DOHH2 (cell line): ENCODE measurements at regions not wholly inside any gene's neighbourhood (a gene's known extent, or its start where the extent isn't known, plus 50 kb on each side); places are given as distances from the start of the nearest gene placed in this dataset.

Source experiments
- H3F3A ChIP-seq: fragments of 200-600 bp; sonication (generic), shearing (Covaris generic); 2 replicates; pipeline ENCODE4 v1.6.0; 2016; ENCODE audit warnings: antibody characterized with exemption, mild to moderate bottlenecking; ENCODE audit not compliant: control insufficient read depth, insufficient read depth
- H3K27ac ChIP-seq: fragments of 200-600 bp; sonication (generic); 2 replicates; pipeline ENCODE4 v1.5.1; 2014; ENCODE audit warnings: low read depth, mild to moderate bottlenecking, low read length, moderate library complexity
- H3K27me3 ChIP-seq: fragments of 200-600 bp; sonication (generic); 2 replicates; pipeline ENCODE4 v1.6.1; 2014; ENCODE audit warnings: mild to moderate bottlenecking, low read length, mixed read lengths; ENCODE audit not compliant: control insufficient read depth
- H3K36me3 ChIP-seq: fragments of 200-600 bp; sonication (generic); 2 replicates; pipeline ENCODE4 v1.6.1; 2014; ENCODE audit warnings: mild to moderate bottlenecking, low read length, moderate library complexity, mixed read lengths; ENCODE audit not compliant: control insufficient read depth
- H3K4me1 ChIP-seq: fragments of 200-600 bp; sonication (generic); 2 replicates; pipeline ENCODE4 v1.6.1; 2014; ENCODE audit warnings: mild to moderate bottlenecking, low read length, mixed read lengths; ENCODE audit not compliant: control insufficient read depth
- H3K4me2 ChIP-seq: fragments of 200-600 bp; sonication (generic); 2 replicates; pipeline ENCODE4 v1.6.0; 2014; ENCODE audit warnings: mild to moderate bottlenecking, low read length, moderate library complexity
- H3K4me3 ChIP-seq: fragments of 200-600 bp; sonication (generic); 2 replicates; pipeline ENCODE4 v1.5.1; 2014; ENCODE audit warnings: mild to moderate bottlenecking, low read length, mixed read lengths
- H3K79me2 ChIP-seq: fragments of 200-600 bp; sonication (generic); 2 replicates; pipeline ENCODE4 v1.6.1; 2014; ENCODE audit warnings: mild to moderate bottlenecking, low read length, mixed read lengths; ENCODE audit not compliant: control insufficient read depth
- H3K9me2 ChIP-seq: fragments of 200-600 bp; sonication (generic); replicated peaks from 2 replicates; pipeline ENCODE4 v1.6.1; 2014; ENCODE audit warnings: mild to moderate bottlenecking, low read length, mixed read lengths; ENCODE audit not compliant: control insufficient read depth
- H3K9me3 ChIP-seq: fragments of 200-600 bp; sonication (generic); 2 replicates; pipeline ENCODE4 v1.6.1; 2014; ENCODE audit warnings: antibody characterized with exemption, low read length, mixed read lengths; ENCODE audit not compliant: control insufficient read depth, insufficient read depth
- H4K20me1 ChIP-seq: fragments of 200-600 bp; sonication (generic); 2 replicates; pipeline ENCODE4 v1.6.0; 2014; ENCODE audit warnings: low read depth, mild to moderate bottlenecking, antibody characterized with exemption, low read length, moderate library complexity; ENCODE audit not compliant: control insufficient read depth, insufficient read depth
- EZH2phosphoT487 ChIP-seq: fragments of 200-600 bp; sonication (generic); IDR thresholded peaks from 2 replicates; pipeline ENCODE4 v1.6.1; 2017; ENCODE audit warnings: borderline replicate concordance, mild to moderate bottlenecking, antibody characterized with exemption, low read length, moderate library complexity, mixed read lengths
- TF ChIP-seq, protein P1 (sequence below): fragments of 200-600 bp; sonication (generic); IDR thresholded peaks from one replicate; pipeline ENCODE4 v1.5.1; 2014; ENCODE audit warnings: antibody characterized with exemption, mild to moderate bottlenecking, low read depth, low read length; ENCODE audit not compliant: poor library complexity, severe bottlenecking

DNA sequence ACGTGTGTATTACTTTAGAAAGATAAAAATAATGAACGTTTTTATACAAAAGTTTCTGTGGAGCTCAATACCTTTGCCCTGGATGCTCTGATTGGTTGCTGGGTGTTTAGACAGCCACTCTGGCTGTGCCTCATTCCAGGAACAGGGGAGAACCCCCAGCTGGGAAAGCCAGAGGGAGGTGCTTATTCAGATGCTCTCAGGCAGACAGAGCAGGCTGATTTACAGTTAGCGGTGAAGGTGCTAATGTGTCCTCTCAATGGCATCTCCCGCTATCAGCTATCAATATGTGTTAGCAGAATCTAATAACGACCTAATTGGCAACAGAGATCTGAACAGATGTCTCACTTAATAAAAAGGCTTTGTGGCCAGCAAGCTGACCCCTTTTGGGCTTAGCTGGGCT is 402.3 kb downstream of the NUAK1 start:
- Histone ChIP-seq H3K27me3 (no peaks in the 10 kb centered on the region), H3K4me2 (no peak overlapping the region)
- TF ChIP-seq EZH2phosphoT487, result no peak
- TF ChIP-seq, protein P1, sequence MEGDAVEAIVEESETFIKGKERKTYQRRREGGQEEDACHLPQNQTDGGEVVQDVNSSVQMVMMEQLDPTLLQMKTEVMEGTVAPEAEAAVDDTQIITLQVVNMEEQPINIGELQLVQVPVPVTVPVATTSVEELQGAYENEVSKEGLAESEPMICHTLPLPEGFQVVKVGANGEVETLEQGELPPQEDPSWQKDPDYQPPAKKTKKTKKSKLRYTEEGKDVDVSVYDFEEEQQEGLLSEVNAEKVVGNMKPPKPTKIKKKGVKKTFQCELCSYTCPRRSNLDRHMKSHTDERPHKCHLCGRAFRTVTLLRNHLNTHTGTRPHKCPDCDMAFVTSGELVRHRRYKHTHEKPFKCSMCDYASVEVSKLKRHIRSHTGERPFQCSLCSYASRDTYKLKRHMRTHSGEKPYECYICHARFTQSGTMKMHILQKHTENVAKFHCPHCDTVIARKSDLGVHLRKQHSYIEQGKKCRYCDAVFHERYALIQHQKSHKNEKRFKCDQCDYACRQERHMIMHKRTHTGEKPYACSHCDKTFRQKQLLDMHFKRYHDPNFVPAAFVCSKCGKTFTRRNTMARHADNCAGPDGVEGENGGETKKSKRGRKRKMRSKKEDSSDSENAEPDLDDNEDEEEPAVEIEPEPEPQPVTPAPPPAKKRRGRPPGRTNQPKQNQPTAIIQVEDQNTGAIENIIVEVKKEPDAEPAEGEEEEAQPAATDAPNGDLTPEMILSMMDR, result no peak

DNA sequence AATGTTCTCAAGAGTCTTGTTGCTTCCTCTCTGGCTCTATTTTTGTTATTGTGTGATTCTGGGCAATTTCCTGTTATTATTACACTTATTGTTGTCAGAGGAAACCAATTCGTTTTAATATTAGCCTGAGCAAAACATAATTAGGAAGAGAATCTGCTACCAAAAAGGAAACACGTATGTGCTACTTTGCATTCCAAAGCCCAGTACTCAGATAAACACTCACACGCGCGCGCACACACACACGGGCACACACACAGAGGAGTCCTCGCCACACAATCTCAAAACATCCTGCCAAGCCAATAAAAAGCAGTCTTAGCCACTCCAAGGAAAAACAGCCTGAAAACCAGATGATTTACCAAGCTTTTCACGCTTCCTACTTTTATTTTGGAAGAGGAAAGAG is 400.7 kb downstream of the NUAK1 start:
- H3K9me3 ChIP-seq, result no peaks in the 10 kb centered on the region
- H3K9me2 ChIP-seq, result no peaks in the 10 kb centered on the region
- peaks cover 52% of the 10 kb centered on the region for H3K4me1 ChIP-seq
- no peaks in the 10 kb centered on the region for H3K36me3 ChIP-seq
- H3K27me3 ChIP-seq, result no peaks in the 10 kb centered on the region
- no peaks in the 10 kb centered on the region for H4K20me1 ChIP-seq
- TF ChIP-seq EZH2phosphoT487, result no peak
- TF ChIP-seq, protein P1, result no peak
- no peaks in the 10 kb centered on the region for H3F3A ChIP-seq
- H3K4me3 ChIP-seq, result peak overlapping the region; percentile 31
- peak overlapping the region; percentile 50 for H3K4me2 ChIP-seq
- peak overlapping the region; percentile 59 for H3K27ac ChIP-seq
- no peaks in the 10 kb centered on the region for H3K79me2 ChIP-seq

More for the DNA sequence above, 402.3 kb downstream of the NUAK1 start:
- Histone ChIP-seq H3K79me2 (no peaks in the 10 kb centered on the region), H3K9me3 (no peaks in the 10 kb centered on the region), H3K36me3 (no peaks in the 10 kb centered on the region), H3K27ac (no peak overlapping the region), H4K20me1 (no peaks in the 10 kb centered on the region), H3K4me3 (no peak overlapping the region), H3K9me2 (no peaks in the 10 kb centered on the region), H3K4me1 (peaks cover 58% of the 10 kb centered on the region), H3F3A (no peaks in the 10 kb centered on the region)

DNA sequence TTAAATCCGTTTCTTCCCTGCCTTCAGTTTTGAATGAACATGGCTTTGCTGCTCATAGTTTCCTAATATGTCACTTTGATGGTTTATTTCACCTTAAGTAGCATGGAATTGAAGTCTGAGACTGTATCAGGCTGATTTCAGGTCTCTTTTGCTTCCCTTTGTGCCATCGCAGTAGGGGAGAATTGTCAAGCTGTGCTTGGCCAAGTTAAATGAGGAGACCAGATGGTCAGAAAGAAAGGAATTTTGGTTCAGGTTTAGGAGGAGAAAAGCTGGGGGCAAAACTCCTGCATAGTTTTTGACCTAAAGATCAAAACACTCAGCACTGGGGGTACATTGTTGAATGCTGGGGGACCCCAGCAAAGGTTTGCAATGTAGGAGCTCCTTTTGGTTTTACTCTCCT is 398.4 kb downstream of the NUAK1 start:
- Histone ChIP-seq H3K9me3 (no peaks in the 10 kb centered on the region), H3K4me3 (no peak overlapping the region), H3K36me3 (no peaks in the 10 kb centered on the region), H3K4me1 (peaks cover 41% of the 10 kb centered on the region), H3K79me2 (no peaks in the 10 kb centered on the region), H4K20me1 (no peaks in the 10 kb centered on the region), H3K27ac (no peak overlapping the region), H3K9me2 (no peaks in the 10 kb centered on the region), H3K27me3 (no peaks in the 10 kb centered on the region), H3F3A (no peaks in the 10 kb centered on the region), H3K4me2 (no peak overlapping the region)
- TF ChIP-seq, protein P1, result no peak
